HepG2 (cell line): ENCODE measurements at regions not wholly inside any gene's neighbourhood (a gene's known extent, or its start where the extent isn't known, plus 50 kb on each side); places are given as distances from the start of the nearest gene placed in this dataset.

Experiments used
- FOXO4 ChIP-seq: sonication (generic); formaldehyde crosslinking; conservative IDR thresholded peaks from 2 replicates; pipeline ENCODE4 v1.8.1; 2023; ENCODE audit warnings: missing genetic modification reagents
- NFE2 ChIP-seq: sonication (generic); formaldehyde crosslinking; IDR thresholded peaks from 2 replicates; pipeline ENCODE4 v1.4.0; 2020; ENCODE audit warnings: missing genetic modification reagents
- POLR2A ChIP-seq, 2 experiments: IDR thresholded peaks; 2 replicates each; pipeline ENCODE4 v1.6.1; 2011; ENCODE audit warnings: low read depth in 2 of 2, low read length in 2 of 2, mild to moderate bottlenecking in 1 of 2, moderate library complexity in 1 of 2; ENCODE audit not compliant: insufficient read depth in 1 of 2
- ZNF274 ChIP-seq: sonication (generic); formaldehyde crosslinking; IDR thresholded peaks from 2 replicates; pipeline ENCODE4 v1.5.1; 2020; ENCODE audit warnings: mild to moderate bottlenecking, missing genetic modification reagents

GRCh38 chr18:1252534-1252933 lies 347.9 kb downstream of the ADCYAP1 start:
- TF ChIP-seq ZNF274 (CRISPR knock-in tag) (no peak), NFE2 (CRISPR knock-in tag) (no peak), POLR2A (IDR thresholded peaks at IDR 0.05; ENCODE audit: insufficient read depth in 1 of 2, low read depth in 2 of 2, low read length in 2 of 2) (no peak), FOXO4 (no peak)
